ENCODE measurements at regions not wholly inside any gene's neighbourhood (a gene's known extent, or its start where the extent isn't known, plus 50 kb on each side); places are given as distances from the start of the nearest gene placed in this dataset.

DNA sequence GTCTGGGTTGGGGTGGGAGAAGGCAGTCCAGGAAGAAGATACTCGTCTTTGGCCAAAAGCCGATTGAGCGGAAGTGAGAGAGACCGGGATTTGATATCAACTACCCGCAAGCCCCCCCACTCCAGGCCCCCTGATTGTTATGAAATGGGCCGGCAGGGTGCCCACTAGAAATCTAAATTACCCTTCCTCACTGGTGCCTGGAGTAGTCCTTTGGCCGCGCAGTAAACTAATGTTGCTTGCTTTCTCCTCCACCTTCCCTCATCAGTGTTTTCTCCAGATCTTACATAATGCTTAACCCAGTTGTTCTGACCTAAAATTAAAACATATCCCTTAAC is 119.2 kb upstream of the BARHL2 start:
- TF ChIP-seq POLR2AphosphoS5 (IDR thresholded peaks at IDR 0.05; ENCODE audit: low read depth, low read length) (no peak), TAF1 (IDR thresholded peaks at IDR 0.05; ENCODE audit: borderline replicate concordance, low read depth, low read length) (no peak), POLR2A (IDR thresholded peaks at IDR 0.05; ENCODE audit: low read depth, low read length) (no peak)
